Karpas-422 (cell line): ENCODE measurements at regions not wholly inside any gene's neighbourhood (a gene's known extent, or its start where the extent isn't known, plus 50 kb on each side); places are given as distances from the start of the nearest gene placed in this dataset.

Experiments used
- DNase-seq: peaks from one replicate; pipeline ENCODE4 v3.0.0-alpha.2; 2015
- H2AFZ ChIP-seq: fragments of 200-600 bp; sonication (generic); 2 replicates; pipeline ENCODE4 v1.6.1; 2014; ENCODE audit warnings: antibody characterized with exemption, low read length, mixed read lengths
- H3K27ac ChIP-seq: fragments of 200-600 bp; sonication (generic); 2 replicates; pipeline ENCODE4 v1.5.1; 2014; ENCODE audit warnings: mild to moderate bottlenecking, low read length, moderate library complexity
- H3K27me3 ChIP-seq: fragments of 200-600 bp; sonication (generic); 2 replicates; pipeline ENCODE4 v1.6.1; 2014; ENCODE audit warnings: low read length, mixed read lengths
- H3K36me3 ChIP-seq: fragments of 200-600 bp; sonication (generic); 2 replicates; pipeline ENCODE4 v1.6.1; 2014; ENCODE audit warnings: low read length, mixed read lengths; ENCODE audit not compliant: insufficient read depth
- H3K4me1 ChIP-seq: fragments of 200-600 bp; sonication (generic); 2 replicates; pipeline ENCODE4 v1.6.1; 2014; ENCODE audit warnings: mild to moderate bottlenecking, low read length, mixed read lengths
- H3K4me2 ChIP-seq: fragments of 200-600 bp; sonication (generic); 2 replicates; pipeline ENCODE4 v1.6.1; 2014; ENCODE audit warnings: low read length, low read depth, mild to moderate bottlenecking; ENCODE audit not compliant: poor library complexity, severe bottlenecking
- H3K4me3 ChIP-seq: fragments of 200-600 bp; sonication (generic); 2 replicates; pipeline ENCODE4 v1.5.1; 2014; ENCODE audit warnings: mild to moderate bottlenecking, antibody characterized with exemption, low read length, mixed read lengths
- H3K79me2 ChIP-seq: fragments of 200-600 bp; sonication (generic); 2 replicates; pipeline ENCODE4 v1.6.1; 2014; ENCODE audit warnings: mild to moderate bottlenecking, low read length, mixed read lengths
- H3K9ac ChIP-seq: fragments of 200-600 bp; sonication (generic); 2 replicates; pipeline ENCODE4 v1.6.0; 2014; ENCODE audit warnings: low read length
- H3K9me2 ChIP-seq: fragments of 200-600 bp; sonication (generic), shearing (Covaris generic); replicated peaks from 2 replicates; pipeline ENCODE4 v1.6.0; 2014; ENCODE audit warnings: mild to moderate bottlenecking, low read length, moderate library complexity; ENCODE audit not compliant: insufficient read depth
- H3K9me3 ChIP-seq: fragments of 300-700, 200-600 bp; sonication (generic); 2 replicates; pipeline ENCODE4 v1.6.1; 2014; ENCODE audit warnings: low read length, mixed read lengths
- H4K20me1 ChIP-seq: fragments of 200-600 bp; sonication (generic); 2 replicates; pipeline ENCODE4 v1.6.1; 2014; ENCODE audit warnings: mild to moderate bottlenecking, antibody characterized with exemption, low read length, low read depth; ENCODE audit not compliant: insufficient read depth

DNA sequence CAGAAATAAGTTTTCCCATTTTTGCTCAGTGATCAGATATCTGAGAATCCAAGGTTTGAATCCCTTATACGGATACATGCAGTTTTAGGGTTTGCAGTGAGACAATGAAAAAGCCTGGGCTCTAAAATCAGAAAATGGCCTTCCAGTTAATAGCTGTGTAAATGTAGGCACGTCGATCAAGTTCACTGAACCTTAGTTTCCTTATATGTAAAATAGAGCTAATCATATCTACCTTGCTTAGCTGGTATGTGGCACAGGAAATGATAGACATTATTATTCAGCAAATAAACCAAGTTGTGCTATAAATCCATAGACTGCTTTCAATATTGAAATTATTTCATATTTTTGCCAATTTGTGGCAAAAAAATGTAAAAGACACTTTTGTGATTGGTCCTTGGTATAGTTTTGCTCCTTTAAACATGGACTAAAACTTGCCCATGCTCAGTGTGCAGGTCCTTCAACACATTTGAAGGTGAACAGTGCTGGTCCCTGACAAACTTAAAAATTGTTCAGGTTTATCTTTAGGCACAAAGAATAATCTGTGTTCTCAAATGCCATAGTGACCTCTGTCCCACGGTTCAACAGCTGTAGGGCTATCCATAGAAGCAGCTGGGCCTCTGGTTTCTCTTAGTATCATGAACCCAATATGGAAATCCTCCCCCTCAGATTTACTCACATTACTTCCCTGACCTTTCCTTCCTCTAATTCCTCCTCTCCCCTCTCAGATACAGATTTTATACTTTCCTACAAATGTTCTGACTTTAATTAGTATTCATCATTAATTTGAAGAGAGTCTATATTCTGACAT is 51.0 kb downstream of the CCDC54 start:
- no peaks in the 10 kb centered on the region for H3K9me2 ChIP-seq
- H3K27ac ChIP-seq, result peak overlapping the region; percentile 98
- H3K9me3 ChIP-seq, result no peaks in the 10 kb centered on the region
- H3K4me2 ChIP-seq, result peak overlapping the region; percentile 80
- H3K4me1 ChIP-seq, result peaks cover 81% of the 10 kb centered on the region
- peak overlapping the region; percentile 57 for H3K9ac ChIP-seq
- no peaks in the 10 kb centered on the region for H3K27me3 ChIP-seq
- peak; percentile 92 for DNase-seq
- peak overlapping the region; percentile 39 for H3K4me3 ChIP-seq
- peak overlapping the region; percentile 27; the same call in 1 of the 2 replicates for H2AFZ ChIP-seq
- H3K79me2 ChIP-seq, result no peaks in the 10 kb centered on the region
- no peaks in the 10 kb centered on the region for H3K36me3 ChIP-seq
- no peaks in the 10 kb centered on the region for H4K20me1 ChIP-seq

DNA sequence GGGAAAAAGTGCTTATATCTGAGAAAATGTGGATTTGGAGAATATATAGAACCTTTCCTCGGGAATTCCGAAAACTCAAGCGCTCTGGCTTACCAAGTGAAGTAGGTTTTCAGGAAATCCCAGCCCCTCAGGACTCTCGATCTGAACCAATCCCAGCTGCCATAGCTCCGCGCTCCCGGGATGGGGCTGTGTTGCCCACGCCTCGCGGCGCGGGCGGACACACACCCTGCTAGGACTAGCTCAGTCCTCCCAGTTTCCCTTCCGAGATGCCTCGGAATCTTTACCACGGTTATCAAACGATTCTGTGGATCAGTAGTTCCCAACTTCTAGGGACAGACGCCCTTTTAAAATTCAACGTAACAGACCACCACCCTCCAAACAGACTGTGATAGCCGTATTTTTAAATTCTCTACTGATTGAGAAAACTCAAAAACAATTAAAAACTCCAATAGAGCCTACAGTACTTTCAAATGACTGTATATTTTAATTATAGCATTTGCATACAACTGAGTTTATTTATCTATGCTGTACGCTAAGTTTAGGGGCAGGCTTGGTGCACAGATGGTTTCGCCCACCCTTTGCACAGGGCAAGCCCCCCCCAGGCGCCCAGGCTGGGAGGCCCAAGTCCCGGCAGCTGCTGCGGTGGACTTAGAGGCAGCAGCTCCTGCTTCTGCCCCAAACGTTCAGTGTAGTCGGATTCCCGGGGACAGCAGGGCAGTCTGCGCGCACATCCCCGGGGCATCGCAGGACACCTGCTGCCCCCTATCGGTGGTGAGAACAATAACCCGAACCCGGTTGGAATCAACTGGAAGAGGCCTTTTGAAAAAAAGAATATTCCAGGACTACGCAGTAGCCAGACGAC is 52.3 kb downstream of the CCDC54 start:
- H4K20me1 ChIP-seq, result no peaks in the 10 kb centered on the region
- H3K27me3 ChIP-seq, result no peaks in the 10 kb centered on the region
- no peaks in the 10 kb centered on the region for H3K9me3 ChIP-seq
- peak overlapping the region; percentile 80 for H3K4me2 ChIP-seq
- H3K9ac ChIP-seq, result peak overlapping the region; percentile 86
- peaks cover 73% of the 10 kb centered on the region for H3K4me1 ChIP-seq
- H3K27ac ChIP-seq, result peak overlapping the region; percentile 98
- H3K36me3 ChIP-seq, result no peaks in the 10 kb centered on the region
- H2AFZ ChIP-seq, result peak overlapping the region; percentile 73
- peak; percentile 93 for DNase-seq
- H3K4me3 ChIP-seq, result peak overlapping the region; percentile 81
- H3K9me2 ChIP-seq, result no peaks in the 10 kb centered on the region
- no peaks in the 10 kb centered on the region for H3K79me2 ChIP-seq

DNA sequence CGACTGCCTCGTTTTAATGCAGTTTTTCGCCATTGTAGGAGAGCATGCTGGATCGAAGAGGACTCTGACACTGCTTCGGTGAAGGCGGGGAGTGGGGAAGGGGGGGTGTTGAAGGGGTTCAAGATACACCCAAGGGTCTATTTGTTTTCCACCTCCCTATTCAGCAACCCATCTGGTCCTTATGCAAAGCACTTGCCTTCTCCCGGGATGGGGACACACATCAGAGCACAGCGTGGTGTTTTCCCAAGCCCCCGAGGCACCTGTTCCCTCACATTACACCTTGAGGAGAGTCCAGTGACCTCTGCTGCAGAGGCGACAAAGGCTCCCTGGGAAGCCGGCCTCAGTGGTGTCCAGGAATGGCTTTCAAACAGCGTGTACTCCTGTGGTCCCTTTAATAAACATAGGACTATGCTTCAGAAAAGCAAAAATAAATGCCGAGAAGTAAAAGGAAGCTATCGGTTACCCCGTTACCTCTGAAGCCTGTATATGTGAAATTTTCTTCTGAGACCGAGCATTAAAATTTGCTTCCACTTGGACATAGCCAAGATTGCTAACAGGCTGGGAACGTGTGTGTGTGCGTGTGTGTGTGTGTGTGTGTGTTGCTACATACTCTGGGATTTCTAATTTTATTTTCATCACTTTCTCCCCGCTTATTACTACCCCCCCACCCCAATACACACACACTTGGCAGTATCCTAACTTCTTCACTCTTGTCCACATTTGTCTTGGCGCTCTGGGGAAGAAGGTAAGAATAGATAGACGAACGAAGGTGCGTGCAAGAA is 53.2 kb downstream of the CCDC54 start:
- Histone ChIP-seq H2AFZ (peak overlapping the region; percentile 73), H3K9me2 (no peaks in the 10 kb centered on the region), H3K27me3 (no peaks in the 10 kb centered on the region), H3K4me1 (peaks cover 65% of the 10 kb centered on the region), H3K36me3 (no peaks in the 10 kb centered on the region), H3K4me2 (peak overlapping the region; percentile 80), H3K9me3 (no peaks in the 10 kb centered on the region), H3K79me2 (no peaks in the 10 kb centered on the region), H3K27ac (peak overlapping the region; percentile 54), H3K4me3 (peak overlapping the region; percentile 81), H3K9ac (peak overlapping the region; percentile 86), H4K20me1 (no peaks in the 10 kb centered on the region)
- peak; percentile 67 for DNase-seq

DNA sequence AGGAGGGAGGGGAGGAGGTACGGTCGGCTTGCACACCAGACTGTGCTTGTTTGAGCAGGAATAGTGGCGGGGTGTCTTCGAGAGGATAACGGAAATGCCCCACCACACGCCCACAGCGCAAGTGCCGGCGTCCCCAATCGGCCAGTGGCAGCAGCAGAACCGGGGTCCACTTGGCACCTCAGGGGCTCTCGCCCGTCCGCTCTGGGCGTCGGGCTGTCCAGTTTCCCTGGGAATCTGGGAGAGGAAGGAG is 53.7 kb downstream of the CCDC54 start:
- no peaks in the 10 kb centered on the region for H3K79me2 ChIP-seq
- no peaks in the 10 kb centered on the region for H4K20me1 ChIP-seq
- no peaks in the 10 kb centered on the region for H3K9me3 ChIP-seq
- peak overlapping the region; percentile 86 for H3K9ac ChIP-seq
- H3K27me3 ChIP-seq, result no peaks in the 10 kb centered on the region
- H3K36me3 ChIP-seq, result no peaks in the 10 kb centered on the region
- peak overlapping the region; percentile 80 for H3K4me2 ChIP-seq
- peaks cover 60% of the 10 kb centered on the region for H3K4me1 ChIP-seq
- peak overlapping the region; percentile 81 for H3K4me3 ChIP-seq
- peak overlapping the region; percentile 73 for H2AFZ ChIP-seq
- H3K9me2 ChIP-seq, result no peaks in the 10 kb centered on the region
- peak overlapping the region; percentile 54 for H3K27ac ChIP-seq
- peak; percentile 74 for DNase-seq

DNA sequence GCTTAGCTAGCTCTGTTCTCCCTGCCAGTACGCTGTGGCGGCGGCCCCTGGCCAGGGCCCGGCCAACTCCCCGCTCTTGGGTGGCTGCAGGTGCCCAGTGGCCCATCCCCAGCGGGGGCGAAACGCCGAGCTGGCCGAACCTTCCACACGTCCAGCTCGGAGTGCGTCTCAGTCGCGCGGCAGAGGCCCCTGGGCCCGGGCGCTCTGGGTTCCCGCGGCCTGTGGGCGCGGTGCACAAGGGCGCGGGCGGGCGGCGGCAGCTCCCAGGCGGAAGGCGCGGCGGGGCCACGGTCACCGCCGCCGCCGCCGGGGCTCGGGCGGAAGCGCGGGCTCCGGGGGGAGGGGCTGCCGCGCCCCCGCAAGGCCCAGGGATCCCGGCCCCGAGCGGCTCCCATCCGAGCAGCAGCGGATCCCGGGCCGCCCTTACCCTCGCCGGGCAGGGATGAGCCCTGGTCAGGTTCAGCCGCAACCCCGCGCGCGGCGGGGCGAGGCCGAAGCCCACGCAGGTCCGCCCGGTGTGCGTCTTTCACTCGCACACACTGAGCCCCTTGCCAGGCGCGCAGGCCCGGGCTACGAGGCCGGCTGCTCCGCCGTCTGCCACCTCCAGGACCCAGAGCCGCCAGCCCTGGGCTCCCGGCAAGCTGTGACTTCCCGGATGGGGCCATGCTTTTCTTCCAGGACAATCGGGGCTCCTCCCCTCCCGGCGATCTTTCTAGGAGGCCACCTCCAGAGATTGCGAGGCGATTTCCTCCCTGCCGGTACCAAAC is 54.2 kb downstream of the CCDC54 start:
- DNase-seq, result peak; percentile 79
- Histone ChIP-seq H4K20me1 (no peaks in the 10 kb centered on the region), H3K79me2 (no peaks in the 10 kb centered on the region), H3K27ac (peak overlapping the region; percentile 54), H3K9me2 (no peaks in the 10 kb centered on the region), H3K9me3 (no peaks in the 10 kb centered on the region), H3K36me3 (no peaks in the 10 kb centered on the region), H3K9ac (peak overlapping the region; percentile 86), H2AFZ (peak overlapping the region; percentile 99), H3K4me2 (peak overlapping the region; percentile 80), H3K4me1 (peaks cover 55% of the 10 kb centered on the region), H3K4me3 (peak overlapping the region; percentile 81), H3K27me3 (no peaks in the 10 kb centered on the region)

DNA sequence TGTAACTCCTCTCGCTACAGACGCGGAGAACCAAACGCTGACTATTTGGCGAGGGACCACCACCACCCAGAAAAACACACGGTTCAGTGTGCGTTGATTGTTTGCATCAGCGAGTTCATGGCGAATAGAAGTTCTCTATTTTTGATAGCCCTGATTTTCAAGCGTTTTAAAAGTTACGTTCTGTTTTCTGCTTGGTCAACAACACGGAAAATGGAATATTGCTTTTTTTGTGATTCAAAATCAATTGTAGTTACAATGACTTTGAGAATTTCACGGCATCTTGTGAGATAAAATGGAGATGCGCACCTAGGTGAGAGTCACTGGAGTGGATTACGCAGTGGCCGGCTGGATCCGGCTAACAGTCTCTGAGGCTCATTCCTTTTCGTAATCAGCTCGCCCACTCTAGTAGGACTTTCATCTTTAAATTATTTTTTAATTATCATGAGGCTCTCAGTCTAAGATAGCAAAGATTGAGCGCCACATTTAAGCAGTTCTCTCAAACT is 54.8 kb downstream of the CCDC54 start:
- peak overlapping the region; percentile 99 for H2AFZ ChIP-seq
- no peaks in the 10 kb centered on the region for H4K20me1 ChIP-seq
- peak overlapping the region; percentile 86 for H3K9ac ChIP-seq
- peak overlapping the region; percentile 80 for H3K4me2 ChIP-seq
- H3K36me3 ChIP-seq, result no peaks in the 10 kb centered on the region
- no peaks in the 10 kb centered on the region for H3K9me3 ChIP-seq
- DNase-seq, result no peak
- no peaks in the 10 kb centered on the region for H3K27me3 ChIP-seq
- H3K4me1 ChIP-seq, result peaks cover 48% of the 10 kb centered on the region
- H3K9me2 ChIP-seq, result no peaks in the 10 kb centered on the region
- H3K79me2 ChIP-seq, result no peaks in the 10 kb centered on the region
- peak overlapping the region; percentile 81 for H3K4me3 ChIP-seq
- no peak overlapping the region for H3K27ac ChIP-seq

DNA sequence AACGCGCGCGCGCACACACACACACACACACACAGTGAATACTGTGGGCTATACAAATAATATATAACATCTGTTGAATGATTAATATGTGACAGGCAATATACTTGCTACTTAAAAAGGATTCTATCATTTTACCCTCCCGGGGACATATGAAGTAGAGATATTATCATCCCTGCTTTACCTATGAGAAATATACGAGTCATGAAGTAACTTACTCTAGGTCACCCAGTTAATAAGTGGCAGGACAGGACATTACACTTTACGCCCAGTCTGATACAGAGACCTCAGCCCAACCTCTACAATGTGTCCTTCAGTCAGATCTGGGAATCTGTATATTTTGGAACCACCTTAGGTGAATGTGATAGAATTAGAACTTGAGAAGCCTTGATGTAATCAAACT is 55.4 kb downstream of the CCDC54 start:
- H3K9ac ChIP-seq, result no peak overlapping the region
- no peaks in the 10 kb centered on the region for H3K79me2 ChIP-seq
- H3K4me3 ChIP-seq, result no peak overlapping the region
- H3K9me3 ChIP-seq, result no peaks in the 10 kb centered on the region
- DNase-seq, result no peak
- H2AFZ ChIP-seq, result no peak overlapping the region
- H3K27ac ChIP-seq, result no peak overlapping the region
- H3K4me2 ChIP-seq, result peak overlapping the region; percentile 80
- H3K9me2 ChIP-seq, result no peaks in the 10 kb centered on the region
- H3K27me3 ChIP-seq, result no peaks in the 10 kb centered on the region
- peaks cover 42% of the 10 kb centered on the region for H3K4me1 ChIP-seq
- H3K36me3 ChIP-seq, result no peaks in the 10 kb centered on the region
- no peaks in the 10 kb centered on the region for H4K20me1 ChIP-seq
